ENCODE measurements at regions not wholly inside any gene's neighbourhood (a gene's known extent, or its start where the extent isn't known, plus 50 kb on each side); places are given as distances from the start of the nearest gene placed in this dataset.

DNA sequence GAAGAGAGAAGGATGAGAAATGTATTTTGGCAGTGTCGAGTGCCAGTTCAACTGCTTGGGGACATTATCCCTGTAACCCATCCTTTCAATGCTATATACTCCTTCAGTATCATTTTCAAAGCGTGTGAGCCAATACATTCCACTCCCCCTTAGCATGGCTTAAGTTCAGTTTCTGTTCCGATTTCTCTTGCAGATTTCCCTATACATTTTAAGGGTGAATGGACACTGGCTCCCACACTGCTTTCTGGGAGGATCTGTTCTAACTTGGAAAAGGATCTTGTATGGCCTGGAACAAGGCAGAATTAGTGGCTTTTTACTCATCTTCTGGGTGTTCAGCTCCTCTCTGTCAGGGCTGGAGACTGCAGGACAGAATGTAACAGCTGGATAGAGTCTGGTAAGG lies 333.8 kb downstream of the HAPSTR1 start:
- DNase-seq: no peak
- Mint-ChIP-seq H3K4me1 (ENCODE audit: low read depth) (no peaks in the 10 kb centered on the region), H3K36me3 (no peaks in the 10 kb centered on the region), H3K27me3 (no peaks in the 10 kb centered on the region), H3K9me3 (no peaks in the 10 kb centered on the region), H3K27ac (no peak overlapping the region), H3K4me3 (no peak overlapping the region)
- ChIA-PET CTCF (no interaction called here), POLR2A (interaction anchor here (0.7 kb wide), 1 partner anchor 171 kb away, joined by 3 read pairs; no protein-coding TSS in a partner anchor)
- intact Hi-C loops (cut with micrococcal nuclease): no loop called here

DNA sequence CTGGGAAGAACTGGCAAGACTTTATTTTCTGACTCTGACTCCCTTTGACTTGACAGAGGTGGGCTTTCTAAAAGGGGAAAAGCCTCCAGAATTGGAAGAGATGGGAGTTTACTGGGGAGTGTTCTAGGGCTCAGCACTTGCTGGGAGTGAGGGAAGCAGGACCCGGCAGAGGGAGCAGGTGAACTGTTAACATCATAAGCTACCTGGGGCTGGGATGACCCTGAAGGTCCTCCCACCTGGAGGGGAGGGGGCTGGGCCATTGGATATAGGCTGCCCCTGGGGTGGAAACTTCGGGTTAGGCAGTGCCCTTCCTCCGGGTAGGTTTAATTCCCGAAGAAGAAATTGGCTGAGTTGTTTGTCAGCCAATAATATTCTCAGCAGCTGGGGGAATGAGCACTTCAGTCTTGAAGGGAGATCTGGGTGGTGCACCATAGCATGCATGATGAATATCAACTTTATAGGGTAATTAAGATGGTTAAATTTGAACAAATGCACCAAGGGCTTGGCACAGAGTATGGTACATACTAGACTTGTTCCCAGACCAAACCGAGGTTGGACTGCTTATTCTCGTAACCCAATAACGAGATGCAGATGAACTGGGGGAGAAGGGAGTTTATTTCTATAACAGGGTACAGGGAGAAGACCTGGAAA lies 337.0 kb downstream of the HAPSTR1 start:
- Mint-ChIP-seq H3K4me3 (no peak overlapping the region), H3K27ac (no peak overlapping the region), H3K9me3 (no peaks in the 10 kb centered on the region), H3K36me3 (no peaks in the 10 kb centered on the region), H3K27me3 (no peaks in the 10 kb centered on the region), H3K4me1 (ENCODE audit: low read depth) (no peaks in the 10 kb centered on the region)
- intact Hi-C loops (cut with micrococcal nuclease): no loop called here
- CTCF ChIA-PET: no interaction called here
- POLR2A ChIA-PET: no interaction called here
- no peak for DNase-seq

DNA sequence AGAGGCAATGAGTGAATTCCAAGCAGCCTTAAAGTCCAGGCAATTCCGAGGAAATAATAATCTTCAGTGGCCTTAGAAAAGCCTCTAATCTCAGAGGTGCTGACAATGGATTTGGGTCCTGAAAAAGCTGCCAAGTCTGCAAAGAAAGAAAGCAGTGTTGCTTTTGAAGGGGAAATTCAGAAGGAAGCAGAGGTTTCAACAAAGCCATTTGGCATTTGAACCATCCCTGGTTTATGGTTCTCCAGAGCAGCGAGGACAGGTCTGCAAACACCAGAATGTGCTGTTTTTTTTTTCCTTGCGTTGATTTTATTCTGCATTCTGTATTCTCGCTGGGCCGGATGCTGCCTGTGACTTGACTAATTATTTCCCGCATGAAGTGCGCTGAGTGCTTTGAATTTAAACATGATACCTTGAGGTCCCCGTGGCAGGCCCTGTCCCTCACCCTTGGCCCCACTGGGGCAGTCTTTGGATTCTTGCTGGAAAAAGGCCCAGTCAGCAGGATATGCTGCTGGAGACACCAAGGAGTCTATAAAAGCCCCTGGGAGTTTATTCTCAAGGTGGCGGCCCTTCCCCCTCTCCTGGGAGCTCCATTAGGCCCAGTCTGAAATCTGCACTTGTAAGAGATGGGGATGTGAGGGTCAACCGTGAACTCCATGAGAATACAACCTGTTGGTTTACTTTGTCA lies 338.3 kb downstream of the HAPSTR1 start:
- ChIA-PET POLR2A (no interaction called here), CTCF (no interaction called here)
- Mint-ChIP-seq H3K4me3 (no peak overlapping the region), H3K4me1 (ENCODE audit: low read depth) (no peaks in the 10 kb centered on the region), H3K27ac (no peak overlapping the region), H3K9me3 (no peaks in the 10 kb centered on the region), H3K36me3 (no peaks in the 10 kb centered on the region), H3K27me3 (no peaks in the 10 kb centered on the region)
- intact Hi-C loops (cut with micrococcal nuclease): no loop called here
- DNase-seq: no peak

DNA sequence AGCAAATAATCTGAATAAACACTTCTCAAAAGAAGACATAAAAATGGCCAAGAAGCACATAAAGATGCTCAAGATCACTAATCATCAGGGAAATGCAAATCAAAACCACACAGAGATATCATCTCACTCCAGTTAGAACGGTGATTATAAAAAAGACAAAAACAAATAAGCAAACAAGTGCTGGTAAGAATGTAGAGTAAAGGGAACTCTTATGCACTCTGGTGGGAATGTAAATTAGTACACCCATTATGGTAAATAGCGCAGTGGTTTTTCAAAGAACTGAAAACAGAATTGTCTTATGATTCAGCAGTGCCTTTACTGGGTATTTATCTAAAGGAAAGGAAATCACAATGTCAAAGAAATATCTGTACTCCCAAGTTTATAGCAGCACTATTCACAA lies 343.2 kb downstream of the HAPSTR1 start:
- H3K9me3 Mint-ChIP-seq: no peaks in the 10 kb centered on the region
- no peak overlapping the region for H3K27ac Mint-ChIP-seq
- H3K27me3 Mint-ChIP-seq: no peaks in the 10 kb centered on the region
- ChIA-PET CTCF (no interaction called here), POLR2A (no interaction called here)
- no peak for DNase-seq
- no peaks in the 10 kb centered on the region for H3K36me3 Mint-ChIP-seq
- no peaks in the 10 kb centered on the region for H3K4me1 Mint-ChIP-seq (ENCODE audit: low read depth)
- intact Hi-C loops (cut with micrococcal nuclease): no loop called here
- no peak overlapping the region for H3K4me3 Mint-ChIP-seq

DNA sequence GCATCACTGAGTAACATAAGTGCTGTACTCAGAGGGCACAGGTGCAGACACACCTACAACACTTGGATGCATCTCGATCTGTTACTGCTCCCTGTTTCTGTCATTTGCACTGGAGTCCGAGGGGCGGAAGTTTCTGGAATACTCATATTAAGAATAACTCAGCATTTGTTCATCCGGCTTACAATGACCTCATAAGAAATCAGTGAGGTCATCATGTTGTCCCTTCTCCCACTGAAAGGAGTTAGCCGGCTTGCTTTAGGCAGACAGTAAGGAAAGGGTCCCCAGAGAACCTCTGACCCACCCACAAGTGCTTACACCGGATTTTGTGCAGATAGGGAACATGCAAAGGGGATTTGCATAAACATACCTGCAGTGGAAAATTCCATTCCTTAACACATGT lies 344.7 kb downstream of the HAPSTR1 start:
- DNase-seq: no peak
- Mint-ChIP-seq H3K4me1 (ENCODE audit: low read depth) (no peaks in the 10 kb centered on the region), H3K9me3 (no peaks in the 10 kb centered on the region), H3K27me3 (no peaks in the 10 kb centered on the region), H3K36me3 (no peaks in the 10 kb centered on the region), H3K27ac (no peak overlapping the region), H3K4me3 (no peak overlapping the region)
- ChIA-PET CTCF (no interaction called here), POLR2A (no interaction called here)
- intact Hi-C loops (cut with micrococcal nuclease): no loop called here

DNA sequence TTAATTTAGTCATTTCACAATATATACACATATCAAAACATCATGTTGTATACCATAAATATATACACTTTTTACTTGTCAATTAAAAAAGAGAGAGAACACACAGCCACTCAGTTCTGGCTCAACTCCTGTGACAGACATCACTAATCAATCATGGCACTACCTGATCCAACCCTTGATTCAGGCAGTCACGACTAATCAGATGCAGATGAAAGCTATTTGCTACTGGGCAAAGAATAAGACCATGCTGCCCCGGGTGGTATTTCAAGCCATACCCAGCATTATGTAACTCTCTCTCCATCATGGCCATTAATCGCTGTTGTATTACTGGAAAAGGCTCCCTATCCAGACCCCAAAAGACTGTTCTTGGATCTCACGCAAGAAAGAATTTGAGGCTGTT lies 345.7 kb downstream of the HAPSTR1 start:
- H3K27me3 Mint-ChIP-seq: no peaks in the 10 kb centered on the region
- no peak overlapping the region for H3K27ac Mint-ChIP-seq
- ChIA-PET CTCF (interaction anchor here (1.0 kb wide), 1 partner anchor 10 kb away, joined by 3 read pairs; no protein-coding TSS in a partner anchor), POLR2A (no interaction called here)
- no peaks in the 10 kb centered on the region for H3K4me1 Mint-ChIP-seq (ENCODE audit: low read depth)
- DNase-seq: no peak
- H3K36me3 Mint-ChIP-seq: no peaks in the 10 kb centered on the region
- intact Hi-C loops (cut with micrococcal nuclease): no loop called here
- H3K9me3 Mint-ChIP-seq: no peaks in the 10 kb centered on the region
- H3K4me3 Mint-ChIP-seq: no peak overlapping the region

DNA sequence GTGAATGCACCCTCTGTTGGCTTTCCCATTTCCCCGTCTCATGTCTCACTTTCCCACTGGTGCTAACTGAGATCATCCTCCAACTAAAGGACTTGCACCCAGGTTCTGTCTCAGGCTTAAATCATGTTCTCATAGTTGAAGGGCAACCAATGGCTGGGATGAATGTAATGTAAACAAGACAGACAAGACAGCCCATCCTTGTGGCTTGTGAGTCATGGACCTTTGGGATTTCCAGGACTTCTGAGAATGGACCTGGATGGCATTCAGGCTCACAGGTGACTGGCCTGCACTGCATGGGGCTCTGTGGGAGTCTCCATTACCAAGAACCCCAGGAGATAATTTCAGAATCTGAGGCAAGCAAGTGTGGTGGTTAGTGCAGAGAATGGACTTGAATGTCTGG lies 347.5 kb downstream of the HAPSTR1 start:
- intact Hi-C loops (cut with micrococcal nuclease): no loop called here
- Mint-ChIP-seq H3K27ac (no peak overlapping the region), H3K36me3 (no peaks in the 10 kb centered on the region), H3K27me3 (no peaks in the 10 kb centered on the region), H3K4me1 (ENCODE audit: low read depth) (no peaks in the 10 kb centered on the region), H3K4me3 (no peak overlapping the region), H3K9me3 (no peaks in the 10 kb centered on the region)
- no peak for DNase-seq
- ChIA-PET CTCF (no interaction called here), POLR2A (no interaction called here)

DNA sequence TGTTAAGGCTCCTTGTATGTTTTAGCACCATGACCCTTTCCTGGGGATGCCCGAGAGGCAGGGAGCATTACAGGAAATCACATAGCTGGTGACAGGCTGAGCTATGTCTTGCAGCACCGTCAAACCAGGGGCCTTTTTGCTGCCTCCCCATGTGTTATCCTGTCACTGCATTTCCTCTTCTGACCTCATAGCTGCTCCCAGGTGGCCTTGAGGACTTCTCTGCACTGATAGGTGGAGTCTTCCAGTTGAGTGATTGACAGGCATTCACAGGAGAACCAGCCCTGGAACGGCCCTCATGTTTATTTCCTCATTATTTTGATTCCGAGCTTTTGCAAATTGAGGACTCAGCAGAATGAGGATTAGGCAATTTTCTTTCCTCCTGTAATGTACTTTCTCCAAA lies 349.6 kb downstream of the HAPSTR1 start:
- Mint-ChIP-seq H3K27me3 (no peaks in the 10 kb centered on the region), H3K27ac (no peak overlapping the region), H3K4me3 (no peak overlapping the region), H3K4me1 (ENCODE audit: low read depth) (no peaks in the 10 kb centered on the region), H3K9me3 (no peaks in the 10 kb centered on the region), H3K36me3 (no peaks in the 10 kb centered on the region)
- ChIA-PET CTCF (no interaction called here), POLR2A (no interaction called here)
- intact Hi-C loops (cut with micrococcal nuclease): no loop called here
- no peak for DNase-seq

DNA sequence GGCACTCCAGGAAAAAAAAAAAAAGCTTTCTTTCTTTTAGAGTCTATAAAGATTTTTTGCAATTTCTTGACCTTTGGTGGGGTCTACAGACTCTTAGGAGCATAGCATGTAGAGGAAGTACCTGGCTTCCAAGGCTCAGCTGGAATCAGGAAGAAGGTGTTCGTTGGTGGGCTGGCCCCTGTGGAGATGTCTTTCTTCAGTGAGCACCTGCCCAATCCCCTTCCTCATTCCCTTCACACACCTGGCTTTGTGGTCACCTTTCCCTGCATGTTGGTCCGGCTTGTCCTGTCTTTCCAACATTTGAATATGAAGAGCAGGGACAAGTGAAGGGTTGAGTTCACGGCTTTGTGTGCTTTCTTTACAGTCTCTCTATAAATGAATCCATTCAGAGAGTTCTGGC lies 352.4 kb downstream of the HAPSTR1 start:
- DNase-seq: no peak
- Mint-ChIP-seq H3K36me3 (no peaks in the 10 kb centered on the region), H3K27ac (no peak overlapping the region), H3K4me1 (ENCODE audit: low read depth) (no peaks in the 10 kb centered on the region), H3K4me3 (no peak overlapping the region), H3K9me3 (no peaks in the 10 kb centered on the region), H3K27me3 (no peaks in the 10 kb centered on the region)
- ChIA-PET POLR2A (no interaction called here), CTCF (no interaction called here)
- intact Hi-C loops (cut with micrococcal nuclease): no loop called here

DNA sequence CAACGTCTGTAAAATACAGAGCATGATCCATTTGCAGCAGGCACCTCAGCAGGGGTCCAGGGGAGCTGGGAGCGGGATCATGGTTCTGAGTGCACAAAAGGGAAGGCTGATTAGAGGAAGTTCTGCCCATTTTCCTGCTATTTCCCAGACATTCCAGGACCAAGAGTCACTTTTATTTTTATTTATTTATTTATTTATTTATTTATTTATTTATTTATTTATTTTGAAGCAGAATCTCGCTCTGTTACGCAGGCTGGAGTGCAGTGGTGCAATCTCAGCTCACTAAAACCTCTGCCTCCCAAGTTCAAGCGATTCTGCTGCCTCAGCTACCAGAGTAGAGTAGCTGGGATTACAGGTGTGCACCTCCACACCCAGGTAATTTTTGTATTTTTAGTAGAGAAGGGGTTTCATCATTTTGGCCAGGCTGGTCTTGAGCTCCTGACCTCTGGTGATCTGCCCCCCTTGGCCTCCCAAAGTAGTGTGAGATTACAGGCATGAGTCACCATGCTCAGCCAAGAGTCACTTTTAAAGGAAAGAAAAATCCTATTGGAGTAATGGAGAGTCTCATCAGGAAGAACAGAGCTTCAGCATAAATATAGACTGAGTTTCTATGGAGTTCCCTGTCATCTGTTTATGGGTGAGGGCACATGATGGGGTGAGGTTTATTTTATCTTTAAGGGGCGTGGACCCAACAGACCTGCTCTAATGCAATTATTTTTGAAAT lies 355.2 kb downstream of the HAPSTR1 start:
- peaks cover 16% of the 10 kb centered on the region for H3K9me3 Mint-ChIP-seq
- intact Hi-C loops (cut with micrococcal nuclease): no loop called here
- ChIA-PET POLR2A (no interaction called here), CTCF (interaction anchor here (0.7 to 0.8 kb wide), 2 partner anchors 10 to 1483 kb away, joined by 3 read pairs; no protein-coding TSS in a partner anchor)
- no peak overlapping the region for H3K4me3 Mint-ChIP-seq
- no peaks in the 10 kb centered on the region for H3K4me1 Mint-ChIP-seq (ENCODE audit: low read depth)
- H3K27me3 Mint-ChIP-seq: no peaks in the 10 kb centered on the region
- H3K27ac Mint-ChIP-seq: no peak overlapping the region
- H3K36me3 Mint-ChIP-seq: no peaks in the 10 kb centered on the region
- DNase-seq: no peak

DNA sequence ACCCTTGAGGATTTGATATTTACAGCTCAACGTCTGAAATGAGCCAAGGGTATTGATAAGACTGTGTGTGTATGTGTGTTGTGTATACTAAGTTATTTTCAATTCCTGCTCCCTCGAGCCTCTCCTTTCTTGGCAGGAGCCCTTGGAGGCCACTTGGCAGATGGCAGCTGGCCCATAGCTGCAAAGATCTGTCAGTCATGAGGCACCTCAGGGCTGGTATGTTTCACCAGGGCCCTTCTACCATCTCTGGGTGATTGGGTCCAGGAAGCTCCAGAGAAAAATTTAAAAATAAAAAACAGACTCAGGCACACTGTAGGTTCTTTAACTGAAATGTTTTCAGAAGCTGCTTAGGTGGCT lies 355.7 kb downstream of the HAPSTR1 start:
- CTCF ChIA-PET: interaction anchor here (0.8 kb wide), 1 partner anchor 10 kb away, joined by 3 read pairs; no protein-coding TSS in a partner anchor
- no peak for DNase-seq
- Mint-ChIP-seq H3K4me1 (ENCODE audit: low read depth) (no peaks in the 10 kb centered on the region), H3K4me3 (no peak overlapping the region), H3K36me3 (no peaks in the 10 kb centered on the region), H3K9me3 (peaks cover 17% of the 10 kb centered on the region), H3K27ac (no peak overlapping the region), H3K27me3 (no peaks in the 10 kb centered on the region)
- POLR2A ChIA-PET: no interaction called here
- intact Hi-C loops (cut with micrococcal nuclease): no loop called here

DNA sequence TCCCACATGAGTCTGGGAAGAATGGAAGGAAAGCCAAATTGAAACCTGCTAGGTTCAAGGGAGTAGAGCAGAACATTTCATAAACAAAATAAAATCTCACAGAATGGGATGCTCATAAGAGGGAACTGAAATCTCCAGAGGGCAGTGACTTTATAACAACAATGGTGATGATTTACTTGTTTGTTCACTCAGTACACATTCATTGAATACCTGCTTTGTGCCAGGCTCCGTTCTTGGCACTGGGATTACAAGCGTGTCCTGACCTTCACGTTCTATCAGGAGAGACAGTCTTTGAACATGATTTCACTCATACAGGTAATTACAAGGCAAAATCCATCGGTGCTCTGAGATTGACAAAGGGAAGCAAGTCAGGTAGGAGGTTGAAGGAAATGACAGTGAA lies 356.3 kb downstream of the HAPSTR1 start:
- Mint-ChIP-seq H3K4me1 (ENCODE audit: low read depth) (no peaks in the 10 kb centered on the region), H3K36me3 (no peaks in the 10 kb centered on the region), H3K4me3 (no peak overlapping the region), H3K27ac (no peak overlapping the region), H3K9me3 (peaks cover 20% of the 10 kb centered on the region), H3K27me3 (no peaks in the 10 kb centered on the region)
- intact Hi-C loops (cut with micrococcal nuclease): no loop called here
- DNase-seq: no peak
- CTCF ChIA-PET: interaction anchor here (0.8 kb wide), 1 partner anchor 11 kb away, joined by 3 read pairs; no protein-coding TSS in a partner anchor
- POLR2A ChIA-PET: no interaction called here

DNA sequence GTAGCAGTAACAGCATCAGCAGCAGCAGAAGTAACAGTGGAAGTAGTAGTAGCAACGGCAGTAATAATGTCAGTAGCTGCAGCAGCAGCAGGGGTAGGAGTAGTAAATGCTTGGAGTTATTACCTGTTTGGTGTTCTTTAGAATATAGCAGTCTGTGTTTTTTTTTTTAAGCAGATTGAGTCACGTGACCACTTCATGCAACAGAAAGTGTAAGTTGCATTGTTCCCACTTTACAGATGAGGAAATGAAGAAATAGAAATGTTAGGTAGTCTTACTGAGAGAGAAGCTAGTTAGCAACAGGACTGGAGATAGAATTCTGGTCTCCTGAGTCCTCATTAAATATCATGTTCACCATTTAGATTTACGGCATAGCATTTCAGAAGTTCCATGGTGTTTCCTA lies 358.2 kb downstream of the HAPSTR1 start:
- no peaks in the 10 kb centered on the region for H3K27me3 Mint-ChIP-seq
- intact Hi-C loops (cut with micrococcal nuclease): no loop called here
- no peaks in the 10 kb centered on the region for H3K4me1 Mint-ChIP-seq (ENCODE audit: low read depth)
- ChIA-PET POLR2A (no interaction called here), CTCF (no interaction called here)
- peaks cover 26% of the 10 kb centered on the region for H3K9me3 Mint-ChIP-seq
- H3K36me3 Mint-ChIP-seq: no peaks in the 10 kb centered on the region
- no peak overlapping the region for H3K4me3 Mint-ChIP-seq
- DNase-seq: no peak
- H3K27ac Mint-ChIP-seq: no peak overlapping the region
